Stimulated activated CD4-positive, alpha-beta T cell treated with anti-CD3 and anti-CD28 coated beads, Interleukin-2, amount 100 ng/mL, for 24 hours (primary cell): ENCODE measurements at regions not wholly inside any gene's neighbourhood (a gene's known extent, or its start where the extent isn't known, plus 50 kb on each side); places are given as distances from the start of the nearest gene placed in this dataset.
"Not testable (repeated sequence)": the region's sequence is repeated elsewhere in the genome, so short reads cannot be mapped to it uniquely, and the experiment has no call there.

ENCODE experiments used
- DNase-seq, 2 donors: peaks; one replicate each; pipeline ENCODE4 v3.0.0-alpha.2; 2020

GRCh38 chr1:8227674-8228073, 90.2 kb upstream of the SLC45A1 start:
- not testable (repeated sequence) for DNase-seq

DNA sequence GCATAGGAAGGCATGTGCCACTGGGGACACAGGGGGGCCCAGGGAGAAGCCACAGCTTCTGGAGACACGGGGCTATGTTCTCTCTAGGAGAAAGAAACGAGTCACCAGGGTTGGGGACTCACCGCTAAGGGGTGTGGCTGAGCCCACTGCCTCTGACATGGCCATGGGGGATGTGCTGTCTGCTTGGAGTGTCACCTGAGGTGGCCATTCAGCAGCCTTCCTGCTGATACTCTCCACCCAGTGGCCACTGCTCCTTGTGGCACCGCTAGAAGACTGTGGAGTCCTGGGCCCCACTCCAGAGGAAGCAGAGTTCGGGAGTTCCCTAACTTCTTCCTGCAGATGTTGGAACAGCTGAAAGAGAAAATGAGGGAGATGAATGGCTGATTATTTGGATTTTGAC, 91.2 kb upstream of the SLC45A1 start:
- no peak for DNase-seq

DNA sequence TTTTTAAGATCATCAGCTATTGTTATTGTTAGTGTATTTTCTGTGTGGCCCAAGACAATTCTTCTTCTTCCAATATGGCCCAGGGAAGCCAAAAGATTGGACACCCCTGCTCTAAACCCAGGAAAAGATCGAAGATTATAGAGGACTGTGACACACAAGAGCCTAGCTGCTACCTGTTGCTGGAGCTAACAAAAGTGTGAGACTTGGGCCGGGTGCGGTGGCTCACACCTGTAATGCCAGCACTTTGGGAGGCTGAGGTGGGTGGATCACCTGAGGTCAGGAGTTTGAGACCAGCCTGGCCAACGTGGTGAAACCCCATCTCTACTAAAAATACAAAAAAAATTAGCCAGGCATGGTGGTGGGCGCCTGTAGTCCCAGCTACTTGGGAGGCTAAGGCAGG, 91.9 kb upstream of the SLC45A1 start:
- DNase-seq = not testable (repeated sequence)

DNA sequence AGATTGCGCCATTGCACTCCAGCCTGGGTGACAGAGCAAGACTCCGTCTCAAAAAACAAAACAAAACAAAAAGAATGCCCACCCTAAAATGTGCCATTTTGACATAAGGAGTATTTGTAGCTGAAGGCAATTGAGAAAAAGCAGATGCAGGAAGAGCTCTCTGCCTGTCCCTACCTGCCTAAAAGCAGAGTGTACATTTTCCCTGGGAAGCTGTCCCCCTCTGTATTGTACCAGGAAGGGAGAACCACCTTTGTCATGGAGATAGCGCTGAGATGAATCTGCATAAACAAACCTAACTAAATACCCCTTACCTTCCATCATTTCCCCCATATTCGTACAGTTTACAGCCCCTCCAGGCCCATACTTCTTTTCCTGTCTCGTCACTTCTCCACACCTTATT, 94.4 kb upstream of the SLC45A1 start:
- DNase-seq = no peak

- DNase-seq = no peak
Observed at GRCh38 chr1:8222789-8223188, 95.1 kb upstream of the SLC45A1 start.

GRCh38 chr1:8219530-8219929, 98.4 kb upstream of the SLC45A1 start:
- DNase-seq = no peak

GRCh38 chr1:8218351-8219092, 99.4 kb upstream of the SLC45A1 start:
- no peak for DNase-seq

DNA sequence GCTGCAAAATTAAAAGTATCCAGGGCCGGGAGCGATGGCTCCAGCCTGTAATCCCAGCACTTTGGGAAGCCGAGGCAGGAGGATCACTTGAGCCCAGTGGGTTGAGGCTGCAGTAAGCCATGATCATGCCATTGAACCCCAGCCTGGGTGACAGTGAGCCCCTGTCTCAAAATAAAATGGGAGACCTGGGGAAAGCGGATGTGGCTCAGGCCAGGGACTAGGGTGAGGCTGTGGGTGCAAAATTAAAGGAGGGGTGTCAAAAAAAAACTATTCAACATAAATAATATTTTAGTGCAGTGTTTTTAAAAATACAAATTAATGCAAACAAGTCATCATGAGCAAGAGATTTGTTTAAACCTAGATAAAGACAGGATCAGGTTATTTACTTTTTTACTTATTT, 100.1 kb upstream of the SLC45A1 start:
- DNase-seq = no peak

DNA sequence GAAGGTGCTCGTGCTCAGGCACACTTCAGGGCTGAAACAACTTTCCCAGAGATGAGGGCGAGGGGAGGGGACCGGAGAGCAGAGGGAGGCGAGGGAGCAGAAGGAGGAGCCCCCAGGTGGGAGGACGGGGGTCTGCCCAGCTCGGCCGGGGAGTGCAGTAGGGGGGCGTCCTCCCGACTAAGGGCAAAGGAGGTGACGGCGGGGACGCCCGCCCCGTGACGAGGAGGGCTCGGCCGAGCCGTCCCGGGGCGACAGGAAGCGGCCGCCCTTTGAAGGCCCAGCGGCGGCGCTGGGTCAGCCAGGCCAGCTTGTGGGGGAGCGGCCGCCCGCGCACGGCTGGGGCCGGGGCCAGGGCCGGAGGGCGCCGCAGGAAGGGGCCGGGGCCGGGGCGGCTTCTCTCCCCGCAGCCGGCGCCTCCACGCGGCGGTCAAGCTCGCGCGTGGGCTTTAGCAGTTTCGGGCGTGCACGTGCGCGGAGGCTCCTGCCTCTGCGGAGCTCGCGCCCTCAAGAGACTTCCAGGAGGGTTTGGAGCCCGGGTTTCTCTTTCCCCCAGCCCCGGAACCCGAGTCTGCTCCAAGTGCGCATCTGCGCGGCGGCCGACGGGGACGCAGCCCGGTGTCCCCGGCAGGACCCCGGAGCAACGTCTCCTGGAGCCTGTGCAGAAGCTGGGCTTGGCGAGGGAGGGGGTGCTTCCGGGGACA, 100.8 kb upstream of the SLC45A1 start:
- DNase-seq = peak; percentile 24 to 37

DNA sequence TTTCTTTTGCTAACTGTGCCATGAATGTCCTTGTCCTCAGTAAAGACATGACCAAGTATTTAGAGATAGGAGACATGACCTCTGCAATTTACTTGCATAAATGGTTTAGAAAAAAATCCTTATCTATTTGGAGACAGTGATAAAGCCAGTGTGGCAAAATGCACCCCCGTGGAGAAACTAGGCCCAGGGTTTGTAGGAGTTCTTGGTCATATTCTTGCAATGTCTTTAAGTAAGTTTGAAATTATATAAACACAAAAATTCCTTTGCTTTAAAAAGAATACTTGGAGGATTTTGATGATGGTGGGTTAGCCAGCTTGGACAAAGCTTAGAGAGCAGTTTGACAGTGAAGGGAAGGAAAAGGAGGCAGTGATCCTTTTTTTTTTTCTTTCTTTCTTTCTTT, 101.9 kb upstream of the SLC45A1 start:
- no peak for DNase-seq

- no peak for DNase-seq
Observed at GRCh38 chr1:8214501-8215173, 103.3 kb upstream of the SLC45A1 start.

- DNase-seq = no peak
Observed at GRCh38 chr1:8213676-8214075, 104.2 kb upstream of the SLC45A1 start.

DNA sequence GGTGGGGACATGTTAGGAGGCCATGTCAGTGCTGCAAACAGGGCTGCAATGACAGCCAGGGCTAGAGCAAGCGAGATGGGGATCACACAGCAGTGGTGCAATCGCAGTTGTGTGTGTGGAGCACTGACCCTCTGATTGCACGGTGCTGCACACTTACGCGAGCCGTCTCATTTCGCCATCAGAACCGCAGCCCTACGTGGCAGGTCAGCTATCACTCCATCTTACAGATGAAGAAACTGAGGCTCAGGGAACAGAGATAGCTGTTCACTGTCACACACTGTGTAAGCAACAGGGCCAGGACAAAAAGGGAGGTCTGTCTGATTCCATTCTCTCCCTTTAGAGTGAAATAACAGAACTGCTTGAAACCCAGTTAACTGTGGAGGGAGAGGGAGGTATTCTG, 104.8 kb upstream of the SLC45A1 start:
- DNase-seq = no peak

DNA sequence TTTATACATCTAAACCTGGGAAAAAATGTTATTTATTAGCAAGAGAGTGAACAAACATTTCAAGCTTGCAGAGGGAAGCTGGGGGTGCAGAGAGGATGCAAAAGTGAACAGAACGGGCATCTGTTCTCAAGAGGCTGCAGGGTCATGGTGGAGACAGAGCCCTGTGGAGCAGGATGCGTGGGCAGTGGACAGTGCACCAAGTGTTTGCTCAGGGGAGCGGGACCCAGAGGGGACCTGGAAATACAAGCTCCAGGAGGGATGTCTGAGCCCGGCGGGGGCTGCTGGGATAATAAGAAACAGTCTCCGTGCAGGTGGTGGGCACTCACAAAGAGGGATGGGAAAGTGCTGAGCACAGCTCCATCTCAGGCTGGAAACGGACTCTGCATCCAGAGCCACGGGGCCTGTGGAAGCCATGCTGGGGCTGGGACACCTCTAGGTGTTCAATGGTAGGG, 105.3 kb upstream of the SLC45A1 start:
- DNase-seq = no peak

DNA sequence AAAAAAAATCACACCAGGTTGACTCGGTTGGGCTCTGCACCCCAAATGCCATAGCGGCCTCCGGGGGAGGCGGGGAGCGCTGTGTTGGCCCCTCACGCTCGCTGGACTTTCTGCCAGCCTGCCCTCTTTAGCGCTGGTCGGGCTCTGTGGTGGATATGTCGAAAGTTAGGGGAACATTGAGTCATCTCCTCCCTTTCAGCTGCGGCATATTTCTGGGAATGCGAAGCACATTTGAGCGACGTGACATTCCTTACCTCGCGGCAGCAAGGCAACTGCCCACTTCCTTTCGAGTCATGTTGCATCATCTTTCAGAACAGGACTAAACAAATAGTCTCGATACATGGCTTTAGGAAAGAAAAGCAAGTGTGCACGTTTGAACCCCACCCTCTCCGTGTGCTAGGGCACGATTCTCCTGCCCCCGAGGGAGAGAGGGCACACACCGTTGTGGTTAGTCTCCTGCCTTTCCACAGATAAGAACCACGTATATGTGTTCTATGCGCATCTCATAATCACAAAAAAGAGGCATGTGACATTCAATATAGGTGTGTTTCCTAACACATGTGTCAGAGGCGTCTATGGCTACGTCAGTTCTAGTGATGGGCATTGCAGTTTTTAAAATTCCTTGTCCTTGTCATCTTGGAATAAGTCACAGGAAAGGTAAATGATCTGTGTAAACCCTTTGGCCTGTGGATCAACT, 105.9 kb upstream of the SLC45A1 start:
- peak in 1 of 2 donors; percentile 15 for DNase-seq

- no peak for DNase-seq
Observed at GRCh38 chr1:8211251-8211882, 106.5 kb upstream of the SLC45A1 start.

DNA sequence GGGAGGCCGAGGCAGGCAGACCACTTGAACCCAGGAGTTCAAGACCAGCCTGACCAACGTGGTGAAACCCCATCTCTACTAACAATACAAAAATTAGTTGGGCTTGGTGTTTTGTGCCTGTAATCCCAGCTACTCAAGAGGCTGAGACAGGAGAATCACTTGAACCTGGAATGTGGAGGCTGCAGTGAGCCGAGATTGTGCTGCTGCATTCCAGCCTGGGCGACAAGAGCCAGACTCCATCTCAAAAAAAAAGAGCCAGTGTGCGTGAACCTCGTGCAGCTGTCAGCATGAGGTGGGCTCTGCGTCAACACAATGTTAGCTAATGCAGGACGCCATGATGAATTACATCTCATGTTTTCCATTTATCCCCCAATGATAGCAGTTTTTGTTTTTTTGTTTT, 110.7 kb upstream of the SLC45A1 start:
- DNase-seq = no peak

DNA sequence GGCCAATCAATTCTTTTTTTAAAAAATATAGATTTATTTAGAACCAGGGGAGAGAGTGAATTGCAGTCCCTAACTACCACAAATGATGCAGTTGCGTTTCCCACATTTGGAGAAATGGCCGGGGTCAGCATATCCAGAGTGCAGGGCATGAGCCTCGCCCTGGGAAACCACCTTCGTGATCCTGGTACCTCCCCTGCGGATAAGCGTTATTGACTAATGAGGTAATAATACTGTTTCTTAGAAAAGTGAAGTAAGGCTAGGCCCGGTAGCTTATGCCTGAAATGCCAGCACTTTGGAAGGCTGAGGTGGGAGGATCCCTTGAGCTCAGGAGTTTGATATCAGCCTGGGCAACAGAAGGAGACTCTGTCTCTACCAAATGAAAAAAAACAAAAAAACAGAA, 111.5 kb upstream of the SLC45A1 start:
- DNase-seq = no peak

DNA sequence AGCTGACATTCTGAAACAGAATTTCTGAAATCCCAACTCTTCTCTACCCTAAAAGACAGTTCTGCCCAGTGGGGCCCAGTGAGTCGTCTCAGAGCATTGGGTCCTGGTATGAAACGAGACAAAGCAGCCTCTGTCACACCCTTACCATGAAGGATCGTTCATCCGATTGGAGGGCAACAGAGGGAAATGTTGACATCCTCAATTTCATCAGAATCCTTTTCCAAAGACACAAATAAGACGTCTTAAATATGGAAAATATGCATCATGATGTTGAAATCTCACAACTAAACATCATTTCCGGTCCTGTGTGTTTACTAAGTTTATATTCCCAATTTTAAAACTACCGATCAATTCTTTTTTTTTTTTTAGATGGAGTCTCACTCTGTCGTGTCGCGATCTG, 112.1 kb upstream of the SLC45A1 start:
- no peak for DNase-seq

GRCh38 chr1:8204826-8205225, 113.1 kb upstream of the SLC45A1 start:
- DNase-seq = no peak

GRCh38 chr1:8203551-8203950, 114.4 kb upstream of the SLC45A1 start:
- DNase-seq = no peak

- DNase-seq = no peak
Observed at GRCh38 chr1:8203056-8203455, 114.9 kb upstream of the SLC45A1 start.
